Astrocyte (in vitro differentiated cells and primary cell): ENCODE measurements at regions not wholly inside any gene's neighbourhood (a gene's known extent, or its start where the extent isn't known, plus 50 kb on each side); places are given as distances from the start of the nearest gene placed in this dataset.

ENCODE experiments used
- DNase-seq: peaks from one replicate; pipeline ENCODE4 v3.0.0-alpha.2; 2010; ENCODE audit warnings: low read depth
- FAIRE-seq: peaks from 2 replicates; lab custom pipeline; 2011; peaks lifted over from hg19 to GRCh38; lab: Jason Lieb, UNC
- H2AFZ ChIP-seq: 2 replicates; pipeline ENCODE4 v1.6.0; 2012; ENCODE audit warnings: low read depth, low read length, inconsistent platforms
- H3K27ac ChIP-seq: 2 replicates; pipeline ENCODE4 v1.5.1; 2011; ENCODE audit warnings: low read depth, low read length, inconsistent platforms
- H3K27me3 ChIP-seq: 2 replicates; pipeline ENCODE4 v1.6.0; 2011; ENCODE audit warnings: low read length, inconsistent platforms; ENCODE audit not compliant: insufficient read depth
- H3K36me3 ChIP-seq: 2 replicates; pipeline ENCODE4 v1.5.1; 2011; ENCODE audit warnings: low read length, inconsistent platforms; ENCODE audit not compliant: insufficient read depth
- H3K4me1 ChIP-seq: 2 replicates; pipeline ENCODE4 v1.5.1; 2011; ENCODE audit warnings: low read length, inconsistent platforms; ENCODE audit not compliant: insufficient read depth
- H3K4me2 ChIP-seq: 2 replicates; pipeline ENCODE4 v1.6.0; 2012; ENCODE audit warnings: low read length, inconsistent platforms
- H3K4me3 ChIP-seq: 2 replicates; pipeline ENCODE4 v1.5.1; 2011; ENCODE audit warnings: low read depth, mild to moderate bottlenecking, low read length, inconsistent platforms; ENCODE audit not compliant: insufficient read depth
- H3K79me2 ChIP-seq: 2 replicates; pipeline ENCODE4 v1.6.0; 2012; ENCODE audit warnings: mild to moderate bottlenecking, low read length, inconsistent platforms; ENCODE audit not compliant: insufficient read depth
- H3K9ac ChIP-seq: 2 replicates; pipeline ENCODE4 v1.6.0; 2012; ENCODE audit warnings: mild to moderate bottlenecking, low read length, inconsistent platforms
- H3K9me3 ChIP-seq: 2 replicates; pipeline ENCODE4 v1.5.1; 2012; ENCODE audit warnings: low read depth, mild to moderate bottlenecking, low read length, inconsistent platforms; ENCODE audit not compliant: insufficient read depth
- H4K20me1 ChIP-seq: 2 replicates; pipeline ENCODE4 v1.6.0; 2012; ENCODE audit warnings: low read length, inconsistent platforms; ENCODE audit not compliant: insufficient read depth
- H3K27ac Mint-ChIP-seq: one replicate; pipeline ENCODE4 v1.8.0; 2021; ENCODE audit warnings: mild to moderate bottlenecking, mixed read lengths; ENCODE audit not compliant: unreplicated experiment
- H3K27me3 Mint-ChIP-seq: one replicate; pipeline ENCODE4 v1.8.0; 2021; ENCODE audit warnings: low read depth, mixed read lengths; ENCODE audit not compliant: unreplicated experiment
- H3K36me3 Mint-ChIP-seq: one replicate; pipeline ENCODE4 v1.8.0; 2021; ENCODE audit warnings: low read depth, mixed read lengths; ENCODE audit not compliant: unreplicated experiment
- H3K4me1 Mint-ChIP-seq: one replicate; pipeline ENCODE4 v1.8.0; 2021; ENCODE audit warnings: low read depth, mixed read lengths; ENCODE audit not compliant: unreplicated experiment
- H3K4me3 Mint-ChIP-seq: one replicate; pipeline ENCODE4 v1.8.0; 2021; ENCODE audit warnings: mild to moderate bottlenecking, moderate library complexity, mixed read lengths; ENCODE audit not compliant: unreplicated experiment
- H3K9me3 Mint-ChIP-seq: one replicate; pipeline ENCODE4 v1.8.0; 2021; ENCODE audit warnings: mild to moderate bottlenecking, mixed read lengths; ENCODE audit not compliant: unreplicated experiment
- CTCF ChIP-seq: IDR thresholded peaks from 2 replicates; pipeline ENCODE4 v1.5.1; 2011; ENCODE audit warnings: low read depth, mild to moderate bottlenecking, inconsistent platforms, low read length, moderate library complexity; ENCODE audit not compliant: insufficient read depth
- EZH2 ChIP-seq: IDR thresholded peaks from 2 replicates; pipeline ENCODE4 v1.6.1; 2012; ENCODE audit warnings: mild to moderate bottlenecking, low read length, inconsistent platforms; ENCODE audit not compliant: insufficient read depth

- H3K27ac ChIP-seq = no peak overlapping the region
- FAIRE-seq = no peak
Measured at GRCh38 chr10:123559066-123559822, 106.9 kb upstream of the GPR26 start.

GRCh38 chr10:123559823-123560092 is 106.4 kb upstream of the GPR26 start:
- Histone ChIP-seq H3K27ac (no peak overlapping the region), H3K4me2 (no peak overlapping the region), H3K4me3 (no peak overlapping the region), H2AFZ (no peak overlapping the region), H3K9me3 (no peaks in the 10 kb centered on the region), H4K20me1 (no peaks in the 10 kb centered on the region), H3K36me3 (no peaks in the 10 kb centered on the region), H3K4me1 (no peaks in the 10 kb centered on the region), H3K79me2 (no peaks in the 10 kb centered on the region), H3K9ac (no peak overlapping the region), H3K27me3 (no peaks in the 10 kb centered on the region)
- Mint-ChIP-seq H3K36me3 (no peaks in the 10 kb centered on the region), H3K4me3 (no peak overlapping the region), H3K9me3 (peaks cover 4% of the 10 kb centered on the region), H3K4me1 (no peaks in the 10 kb centered on the region), H3K27me3 (peaks cover 50% of the 10 kb centered on the region), H3K27ac (no peak overlapping the region)
- TF ChIP-seq CTCF = no peak
- TF ChIP-seq EZH2 = no peak
- DNase-seq (no peak), FAIRE-seq (no peak)

More at GRCh38 chr10:123559066-123559822, 106.9 kb upstream of the GPR26 start:
- peaks cover 4% of the 10 kb centered on the region for H3K9me3 Mint-ChIP-seq
- Histone ChIP-seq H3K4me3 (no peak overlapping the region), H3K79me2 (no peaks in the 10 kb centered on the region), H3K9me3 (no peaks in the 10 kb centered on the region), H2AFZ (no peak overlapping the region), H4K20me1 (no peaks in the 10 kb centered on the region), H3K36me3 (no peaks in the 10 kb centered on the region), H3K27me3 (no peaks in the 10 kb centered on the region), H3K4me2 (no peak overlapping the region), H3K9ac (no peak overlapping the region), H3K4me1 (no peaks in the 10 kb centered on the region)
- H3K27me3 Mint-ChIP-seq = peaks cover 51% of the 10 kb centered on the region
- H3K36me3 Mint-ChIP-seq = no peaks in the 10 kb centered on the region
- no peak overlapping the region for H3K27ac Mint-ChIP-seq
- H3K4me3 Mint-ChIP-seq = no peak overlapping the region
- peak; percentile 86 for TF ChIP-seq CTCF
- TF ChIP-seq EZH2 = no peak
- no peaks in the 10 kb centered on the region for H3K4me1 Mint-ChIP-seq
- peak; percentile 6 for DNase-seq
